ENCODE measurements at regions not wholly inside any gene's neighbourhood (a gene's known extent, or its start where the extent isn't known, plus 50 kb on each side); places are given as distances from the start of the nearest gene placed in this dataset.
"Not testable (repeated sequence)": the region's sequence is repeated elsewhere in the genome, so short reads cannot be mapped to it uniquely, and the experiment has no call there.

DNA sequence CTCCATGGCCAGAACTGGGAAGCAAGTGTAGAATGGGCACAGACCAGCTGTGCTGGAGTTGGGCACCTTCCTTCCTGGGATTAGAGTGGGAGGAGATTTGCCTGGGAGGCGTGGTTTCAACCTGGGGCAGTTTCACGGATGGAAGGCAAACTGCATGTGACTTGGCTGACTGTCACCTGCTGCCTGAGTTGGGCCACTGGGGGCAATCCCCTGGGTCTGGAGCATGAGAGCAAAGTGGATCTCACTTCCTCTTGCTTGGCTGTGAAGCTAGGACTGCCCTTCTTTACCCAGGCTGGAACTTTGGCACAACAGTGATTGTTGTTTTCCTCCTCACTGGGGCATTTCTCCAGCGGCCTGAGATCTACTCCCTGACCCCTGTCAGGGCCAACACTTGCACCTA lies 1247.0 kb upstream of the EPHA6 start:
- no peak overlapping the region for H2BK5ac ChIP-seq (ENCODE audit: low read length)
- no peak overlapping the region for H4K8ac ChIP-seq (ENCODE audit: low read depth, low read length)
- H3K4ac ChIP-seq (ENCODE audit: low read length) = no peak overlapping the region
- no peak overlapping the region for H3K27ac ChIP-seq (replicated peaks; ENCODE audit: low read length)
- no peak overlapping the region for H2AK5ac ChIP-seq (ENCODE audit: low read depth, low read length)
- H4K91ac ChIP-seq (ENCODE audit: low read depth, low read length, poor library complexity) = no peak overlapping the region
- no peak overlapping the region for H3K4me3 ChIP-seq (ENCODE audit: low read length in 2 of 2)
- H2AFZ ChIP-seq (ENCODE audit: low read length) = no peak overlapping the region
- H2BK15ac ChIP-seq (ENCODE audit: low read length) = no peak overlapping the region
- H3K14ac ChIP-seq (ENCODE audit: low read length) = no peak overlapping the region
- no peak for DNase-seq (ENCODE audit: low spot score)
- H2BK12ac ChIP-seq (ENCODE audit: low read length) = no peak overlapping the region
- no peaks in the 10 kb centered on the region for H3K27me3 ChIP-seq (ENCODE audit: control insufficient read depth in 3 of 3, insufficient read depth in 3 of 3, low read depth in 1 of 3, low read length in 3 of 3)
- no peak overlapping the region for H2BK120ac ChIP-seq (ENCODE audit: low read depth, low read length)
- no peaks in the 10 kb centered on the region for H3K79me1 ChIP-seq (ENCODE audit: low read depth, low read length)
- H3K18ac ChIP-seq (ENCODE audit: low read length) = no peak overlapping the region
- WGBS, 2 donors (ENCODE audit: extremely low coverage in 2 of 2, insufficient read length in 2 of 2, insufficient replicate concordance in 1 of 2) = no CpG with 5 or more reads among the region's 3 CpGs
- no peaks in the 10 kb centered on the region for H3K36me3 ChIP-seq (replicated peaks in 1 of 2; ENCODE audit: control insufficient read depth in 2 of 2, insufficient read depth in 2 of 2, low read length in 2 of 2)
- H3K23ac ChIP-seq (ENCODE audit: low read depth, low read length, poor library complexity) = no peak overlapping the region
- no peak overlapping the region for H3K4me2 ChIP-seq (ENCODE audit: insufficient read depth, low read length, poor library complexity, severe bottlenecking)
- H3K9ac ChIP-seq (ENCODE audit: low read depth, low read length, poor library complexity) = no peak overlapping the region
- H3K9me3 ChIP-seq (replicated peaks in 1 of 2; ENCODE audit: control insufficient read depth in 2 of 2, insufficient read depth in 1 of 2, low read depth in 1 of 2, low read length in 2 of 2) = no peaks in the 10 kb centered on the region
- no peaks in the 10 kb centered on the region for H3K4me1 ChIP-seq (ENCODE audit: control insufficient read depth in 2 of 2, insufficient read depth in 1 of 2, low read depth in 1 of 2, low read length in 2 of 2)

DNA sequence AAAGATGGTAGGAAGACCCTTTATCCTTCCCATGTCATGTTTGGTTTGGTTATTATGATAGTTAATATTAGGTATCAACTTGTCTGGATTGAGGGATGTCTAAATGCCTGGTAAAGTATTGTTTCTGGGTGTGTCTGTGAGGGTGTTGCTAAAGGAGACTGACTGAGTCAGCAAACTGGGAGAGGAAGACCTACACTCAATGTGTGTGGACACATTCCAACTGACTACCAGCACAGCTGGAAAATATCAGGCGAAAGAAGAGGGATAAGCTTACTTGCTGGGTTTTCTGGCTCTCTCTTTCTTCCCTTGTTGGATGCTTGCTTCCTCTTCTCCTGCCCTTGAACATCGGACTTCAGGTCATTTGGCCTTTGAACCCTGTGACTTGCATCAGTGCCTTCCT lies 1227.6 kb upstream of the EPHA6 start:
- Histone ChIP-seq H2AFZ (ENCODE audit: low read length) (no peak overlapping the region), H3K23ac (ENCODE audit: low read depth, low read length, poor library complexity) (no peak overlapping the region), H3K4me2 (ENCODE audit: insufficient read depth, low read length, poor library complexity, severe bottlenecking) (no peak overlapping the region), H3K4me3 (ENCODE audit: low read length in 2 of 2) (peak overlapping the region in 1 of 2 donors; percentile 62), H3K27ac (replicated peaks; ENCODE audit: low read length) (no peak overlapping the region), H3K9me3 (replicated peaks in 1 of 2; ENCODE audit: control insufficient read depth in 2 of 2, insufficient read depth in 1 of 2, low read depth in 1 of 2, low read length in 2 of 2) (no peaks in the 10 kb centered on the region), H2BK15ac (ENCODE audit: low read length) (no peak overlapping the region), H3K9ac (ENCODE audit: low read depth, low read length, poor library complexity) (no peak overlapping the region), H2AK5ac (ENCODE audit: low read depth, low read length) (no peak overlapping the region), H3K4me1 (ENCODE audit: control insufficient read depth in 2 of 2, insufficient read depth in 1 of 2, low read depth in 1 of 2, low read length in 2 of 2) (no peaks in the 10 kb centered on the region), H2BK12ac (ENCODE audit: low read length) (no peak overlapping the region), H2BK120ac (ENCODE audit: low read depth, low read length) (no peak overlapping the region), H3K36me3 (replicated peaks in 1 of 2; ENCODE audit: control insufficient read depth in 2 of 2, insufficient read depth in 2 of 2, low read length in 2 of 2) (no peaks in the 10 kb centered on the region), H3K18ac (ENCODE audit: low read length) (no peak overlapping the region), H4K91ac (ENCODE audit: low read depth, low read length, poor library complexity) (no peak overlapping the region), H4K8ac (ENCODE audit: low read depth, low read length) (no peak overlapping the region), H3K27me3 (ENCODE audit: control insufficient read depth in 3 of 3, insufficient read depth in 3 of 3, low read depth in 1 of 3, low read length in 3 of 3) (no peaks in the 10 kb centered on the region), H3K14ac (ENCODE audit: low read length) (no peak overlapping the region), H2BK5ac (ENCODE audit: low read length) (no peak overlapping the region), H3K79me1 (ENCODE audit: low read depth, low read length) (no peaks in the 10 kb centered on the region), H3K4ac (ENCODE audit: low read length) (no peak overlapping the region)
- DNase-seq (ENCODE audit: low spot score) = no peak
- no CpG with 5 or more reads among the region's 2 CpGs for WGBS, 2 donors (ENCODE audit: extremely low coverage in 2 of 2, insufficient read length in 2 of 2, insufficient replicate concordance in 1 of 2)

DNA sequence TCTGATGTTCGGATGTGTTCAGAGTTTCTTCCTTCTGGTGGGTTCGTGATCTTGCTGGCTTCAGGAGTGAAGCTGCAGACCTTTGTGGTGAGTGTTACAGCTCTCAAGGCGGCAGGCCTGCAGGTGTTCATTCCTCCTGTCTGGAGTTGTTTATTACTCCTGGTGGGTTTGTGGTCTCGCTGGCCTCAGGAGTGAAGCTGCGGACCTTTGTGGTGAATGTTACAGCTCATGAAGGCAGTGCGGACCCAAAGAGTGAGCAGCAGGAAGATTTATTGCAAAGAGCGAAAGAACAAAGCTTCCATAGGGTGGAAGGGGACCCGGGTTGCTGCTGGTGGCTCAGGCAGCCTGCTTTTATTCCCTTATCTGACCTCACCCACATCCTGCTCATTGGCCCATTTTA lies 1226.8 kb upstream of the EPHA6 start:
- not testable (repeated sequence) for H3K4me2 ChIP-seq (ENCODE audit: insufficient read depth, low read length, poor library complexity, severe bottlenecking); H3K36me3 ChIP-seq (replicated peaks in 1 of 2; ENCODE audit: control insufficient read depth in 2 of 2, insufficient read depth in 2 of 2, low read length in 2 of 2); H3K18ac ChIP-seq (ENCODE audit: low read length); H4K8ac ChIP-seq (ENCODE audit: low read depth, low read length); H2BK15ac ChIP-seq (ENCODE audit: low read length); H2BK12ac ChIP-seq (ENCODE audit: low read length); H3K4ac ChIP-seq (ENCODE audit: low read length); H3K4me1 ChIP-seq (ENCODE audit: control insufficient read depth in 2 of 2, insufficient read depth in 1 of 2, low read depth in 1 of 2, low read length in 2 of 2); DNase-seq (ENCODE audit: low spot score); H3K4me3 ChIP-seq (ENCODE audit: low read length in 2 of 2); H2BK120ac ChIP-seq (ENCODE audit: low read depth, low read length); H2AK5ac ChIP-seq (ENCODE audit: low read depth, low read length); H3K27ac ChIP-seq (replicated peaks; ENCODE audit: low read length); H3K79me1 ChIP-seq (ENCODE audit: low read depth, low read length); H3K9ac ChIP-seq (ENCODE audit: low read depth, low read length, poor library complexity); H3K23ac ChIP-seq (ENCODE audit: low read depth, low read length, poor library complexity); H3K27me3 ChIP-seq (ENCODE audit: control insufficient read depth in 3 of 3, insufficient read depth in 3 of 3, low read depth in 1 of 3, low read length in 3 of 3); H4K91ac ChIP-seq (ENCODE audit: low read depth, low read length, poor library complexity); H2AFZ ChIP-seq (ENCODE audit: low read length); H3K14ac ChIP-seq (ENCODE audit: low read length); H3K9me3 ChIP-seq (replicated peaks in 1 of 2; ENCODE audit: control insufficient read depth in 2 of 2, insufficient read depth in 1 of 2, low read depth in 1 of 2, low read length in 2 of 2); H2BK5ac ChIP-seq (ENCODE audit: low read length)
- WGBS, 2 donors (ENCODE audit: extremely low coverage in 2 of 2, insufficient read length in 2 of 2, insufficient replicate concordance in 1 of 2) = no CpG with 5 or more reads among the region's 8 CpGs

DNA sequence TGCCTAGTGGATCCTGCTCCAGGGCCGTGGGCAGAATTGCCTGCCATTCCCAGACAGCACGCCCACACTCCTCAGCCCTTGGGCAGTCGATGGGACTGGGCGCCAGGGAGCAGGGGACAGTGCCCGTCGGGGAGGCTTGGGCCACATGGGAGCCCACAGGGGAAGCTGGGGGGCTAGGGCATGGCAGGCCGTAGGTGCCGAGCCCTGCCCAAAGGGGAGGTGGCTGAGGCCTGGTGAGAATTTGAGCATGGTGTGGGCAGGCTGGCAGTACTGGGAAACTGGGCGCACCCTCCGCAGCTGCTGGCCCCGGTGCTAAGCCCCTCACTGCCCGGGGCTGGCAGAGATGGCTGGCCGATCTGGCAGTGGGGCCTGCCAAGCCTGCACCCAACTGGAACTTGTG lies 1225.9 kb upstream of the EPHA6 start:
- Histone ChIP-seq H3K4ac (ENCODE audit: low read length) (no peak overlapping the region), H4K8ac (ENCODE audit: low read depth, low read length) (no peak overlapping the region), H4K91ac (ENCODE audit: low read depth, low read length, poor library complexity) (no peak overlapping the region), H3K18ac (ENCODE audit: low read length) (peak overlapping the region; percentile 19), H3K4me2 (ENCODE audit: insufficient read depth, low read length, poor library complexity, severe bottlenecking) (no peak overlapping the region), H2BK5ac (ENCODE audit: low read length) (no peak overlapping the region), H3K27ac (replicated peaks; ENCODE audit: low read length) (no peak overlapping the region), H3K14ac (ENCODE audit: low read length) (peak overlapping the region; percentile 89), H2BK120ac (ENCODE audit: low read depth, low read length) (no peak overlapping the region), H2AK5ac (ENCODE audit: low read depth, low read length) (no peak overlapping the region), H3K4me1 (ENCODE audit: control insufficient read depth in 2 of 2, insufficient read depth in 1 of 2, low read depth in 1 of 2, low read length in 2 of 2) (no peaks in the 10 kb centered on the region), H3K79me1 (ENCODE audit: low read depth, low read length) (no peaks in the 10 kb centered on the region), H3K4me3 (ENCODE audit: low read length in 2 of 2) (no peak overlapping the region), H3K36me3 (replicated peaks in 1 of 2; ENCODE audit: control insufficient read depth in 2 of 2, insufficient read depth in 2 of 2, low read length in 2 of 2) (no peaks in the 10 kb centered on the region), H3K9me3 (replicated peaks in 1 of 2; ENCODE audit: control insufficient read depth in 2 of 2, insufficient read depth in 1 of 2, low read depth in 1 of 2, low read length in 2 of 2) (no peaks in the 10 kb centered on the region), H3K9ac (ENCODE audit: low read depth, low read length, poor library complexity) (no peak overlapping the region), H3K27me3 (ENCODE audit: control insufficient read depth in 3 of 3, insufficient read depth in 3 of 3, low read depth in 1 of 3, low read length in 3 of 3) (no peaks in the 10 kb centered on the region), H3K23ac (ENCODE audit: low read depth, low read length, poor library complexity) (peak overlapping the region; percentile 31), H2BK15ac (ENCODE audit: low read length) (no peak overlapping the region), H2AFZ (ENCODE audit: low read length) (no peak overlapping the region), H2BK12ac (ENCODE audit: low read length) (no peak overlapping the region)
- WGBS, 2 donors (ENCODE audit: extremely low coverage in 2 of 2, insufficient read length in 2 of 2, insufficient replicate concordance in 1 of 2) = no CpG with 5 or more reads among the region's 13 CpGs
- DNase-seq (ENCODE audit: low spot score) = no peak

All from neuronal stem cell (in vitro differentiated cells).